HG03521 (cell line): ENCODE measurements at regions not wholly inside any gene's neighbourhood (a gene's known extent, or its start where the extent isn't known, plus 50 kb on each side); places are given as distances from the start of the nearest gene placed in this dataset.

Experiments used
- ATAC-seq: cut with Tn5 transposase; IDR thresholded peaks from one replicate; pipeline ENCODE4 v1.9.1; 2021; ENCODE audit warnings: mild to moderate bottlenecking, moderate library complexity; ENCODE audit not compliant: unreplicated experiment

GRCh38 chr1:199383793-199384192 is 643.7 kb upstream of the NR5A2 start:
- ATAC-seq, result no peak

GRCh38 chr1:199394856-199395255 is 632.7 kb upstream of the NR5A2 start:
- ATAC-seq, result no peak

- no peak for ATAC-seq
Measured at GRCh38 chr1:199396456-199396855, 631.1 kb upstream of the NR5A2 start.

- ATAC-seq, result peak; percentile 72
Measured at GRCh38 chr1:199399996-199400724, 627.4 kb upstream of the NR5A2 start.

GRCh38 chr1:199403531-199404116 is 623.9 kb upstream of the NR5A2 start:
- no peak for ATAC-seq

GRCh38 chr1:199404191-199404590 is 623.3 kb upstream of the NR5A2 start:
- no peak for ATAC-seq

- ATAC-seq, result no peak
Measured at GRCh38 chr1:199404976-199405375, 622.5 kb upstream of the NR5A2 start.

- no peak for ATAC-seq
Measured at GRCh38 chr1:199405634-199406196, 621.8 kb upstream of the NR5A2 start.

- ATAC-seq, result no peak
Measured at GRCh38 chr1:199410462-199410861, 617.0 kb upstream of the NR5A2 start.

- no peak for ATAC-seq
Measured at GRCh38 chr1:199411506-199411905, 616.0 kb upstream of the NR5A2 start.

GRCh38 chr1:199422206-199422605 is 605.3 kb upstream of the NR5A2 start:
- no peak for ATAC-seq

- ATAC-seq, result no peak
Measured at GRCh38 chr1:199447906-199448305, 579.6 kb upstream of the NR5A2 start.

- no peak for ATAC-seq
Measured at GRCh38 chr1:199448646-199449045, 578.9 kb upstream of the NR5A2 start.

- no peak for ATAC-seq
Measured at GRCh38 chr1:199449221-199449620, 578.3 kb upstream of the NR5A2 start.

- no peak for ATAC-seq
Measured at GRCh38 chr1:199449681-199450080, 577.8 kb upstream of the NR5A2 start.

GRCh38 chr1:199452627-199453026 is 574.9 kb upstream of the NR5A2 start:
- no peak for ATAC-seq

GRCh38 chr1:199453723-199454122 is 573.8 kb upstream of the NR5A2 start:
- ATAC-seq, result no peak

- no peak for ATAC-seq
Measured at GRCh38 chr1:199460933-199461332, 566.6 kb upstream of the NR5A2 start.

- ATAC-seq, result peak; percentile 78
Measured at GRCh38 chr1:199463521-199464127, 563.9 kb upstream of the NR5A2 start.

- ATAC-seq, result no peak
Measured at GRCh38 chr1:199466961-199467360, 560.5 kb upstream of the NR5A2 start.

- no peak for ATAC-seq
Measured at GRCh38 chr1:199472018-199472417, 555.5 kb upstream of the NR5A2 start.

- ATAC-seq, result no peak
Measured at GRCh38 chr1:199472978-199473377, 554.5 kb upstream of the NR5A2 start.
